Endothelial cell (in vitro differentiated cells): ENCODE measurements at regions not wholly inside any gene's neighbourhood (a gene's known extent, or its start where the extent isn't known, plus 50 kb on each side); places are given as distances from the start of the nearest gene placed in this dataset.

Experiments
- DNase-seq: peaks from one replicate; pipeline ENCODE4 v3.0.0; 2021; ENCODE audit warnings: low spot score
- H3K27ac Mint-ChIP-seq: one replicate; pipeline ENCODE4 v1.8.0; 2021; ENCODE audit warnings: mixed read lengths, inconsistent platforms; ENCODE audit not compliant: unreplicated experiment
- H3K27me3 Mint-ChIP-seq: one replicate; pipeline ENCODE4 v1.8.0; 2021; ENCODE audit warnings: mild to moderate bottlenecking, moderate library complexity, mixed read lengths, inconsistent platforms; ENCODE audit not compliant: unreplicated experiment
- H3K36me3 Mint-ChIP-seq: one replicate; pipeline ENCODE4 v1.8.0; 2021; ENCODE audit warnings: mild to moderate bottlenecking, low read depth, mixed read lengths, inconsistent platforms; ENCODE audit not compliant: unreplicated experiment
- H3K4me1 Mint-ChIP-seq: one replicate; pipeline ENCODE4 v1.8.0; 2021; ENCODE audit warnings: mild to moderate bottlenecking, mixed read lengths, inconsistent platforms; ENCODE audit not compliant: unreplicated experiment
- H3K4me3 Mint-ChIP-seq: one replicate; pipeline ENCODE4 v1.8.0; 2021; ENCODE audit warnings: mild to moderate bottlenecking, mixed read lengths, inconsistent platforms; ENCODE audit not compliant: unreplicated experiment
- H3K9me3 Mint-ChIP-seq: one replicate; pipeline ENCODE4 v1.8.0; 2021; ENCODE audit warnings: mixed read lengths, inconsistent platforms; ENCODE audit not compliant: unreplicated experiment
- TF ChIP-seq, protein P1 (sequence below): fragments of 200-600 bp; sonication (generic); IDR thresholded peaks from one replicate; pipeline ENCODE4 v1.5.0; 2021; ENCODE audit warnings: antibody characterized with exemption; ENCODE audit not compliant: unreplicated experiment

DNA sequence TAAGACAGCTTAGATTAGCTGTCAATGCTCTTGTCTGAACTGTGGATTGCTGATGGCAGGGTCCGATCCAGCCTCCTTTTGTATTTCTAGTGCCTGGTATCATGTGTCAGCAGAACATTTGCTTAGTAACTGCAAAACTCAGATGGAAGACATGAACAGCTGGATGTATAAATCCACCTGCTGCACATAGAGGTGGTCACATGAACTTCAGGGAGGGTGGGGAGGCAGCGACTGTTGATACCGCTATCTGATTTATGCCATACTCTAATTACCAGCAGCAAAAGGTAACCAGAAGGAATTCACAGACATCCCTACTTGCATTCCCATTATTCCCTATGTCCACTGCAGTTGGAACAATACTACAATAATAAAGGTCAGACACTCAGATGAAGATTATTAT is 1036.5 kb downstream of the NLGN4Y start:
- TF ChIP-seq, protein P1, sequence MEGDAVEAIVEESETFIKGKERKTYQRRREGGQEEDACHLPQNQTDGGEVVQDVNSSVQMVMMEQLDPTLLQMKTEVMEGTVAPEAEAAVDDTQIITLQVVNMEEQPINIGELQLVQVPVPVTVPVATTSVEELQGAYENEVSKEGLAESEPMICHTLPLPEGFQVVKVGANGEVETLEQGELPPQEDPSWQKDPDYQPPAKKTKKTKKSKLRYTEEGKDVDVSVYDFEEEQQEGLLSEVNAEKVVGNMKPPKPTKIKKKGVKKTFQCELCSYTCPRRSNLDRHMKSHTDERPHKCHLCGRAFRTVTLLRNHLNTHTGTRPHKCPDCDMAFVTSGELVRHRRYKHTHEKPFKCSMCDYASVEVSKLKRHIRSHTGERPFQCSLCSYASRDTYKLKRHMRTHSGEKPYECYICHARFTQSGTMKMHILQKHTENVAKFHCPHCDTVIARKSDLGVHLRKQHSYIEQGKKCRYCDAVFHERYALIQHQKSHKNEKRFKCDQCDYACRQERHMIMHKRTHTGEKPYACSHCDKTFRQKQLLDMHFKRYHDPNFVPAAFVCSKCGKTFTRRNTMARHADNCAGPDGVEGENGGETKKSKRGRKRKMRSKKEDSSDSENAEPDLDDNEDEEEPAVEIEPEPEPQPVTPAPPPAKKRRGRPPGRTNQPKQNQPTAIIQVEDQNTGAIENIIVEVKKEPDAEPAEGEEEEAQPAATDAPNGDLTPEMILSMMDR: no peak
- H3K4me1 Mint-ChIP-seq: no peaks in the 10 kb centered on the region
- H3K27me3 Mint-ChIP-seq: no peaks in the 10 kb centered on the region
- no peak for DNase-seq
- no peak overlapping the region for H3K4me3 Mint-ChIP-seq
- no peak overlapping the region for H3K27ac Mint-ChIP-seq
- H3K36me3 Mint-ChIP-seq: no peaks in the 10 kb centered on the region
- H3K9me3 Mint-ChIP-seq: no peaks in the 10 kb centered on the region

DNA sequence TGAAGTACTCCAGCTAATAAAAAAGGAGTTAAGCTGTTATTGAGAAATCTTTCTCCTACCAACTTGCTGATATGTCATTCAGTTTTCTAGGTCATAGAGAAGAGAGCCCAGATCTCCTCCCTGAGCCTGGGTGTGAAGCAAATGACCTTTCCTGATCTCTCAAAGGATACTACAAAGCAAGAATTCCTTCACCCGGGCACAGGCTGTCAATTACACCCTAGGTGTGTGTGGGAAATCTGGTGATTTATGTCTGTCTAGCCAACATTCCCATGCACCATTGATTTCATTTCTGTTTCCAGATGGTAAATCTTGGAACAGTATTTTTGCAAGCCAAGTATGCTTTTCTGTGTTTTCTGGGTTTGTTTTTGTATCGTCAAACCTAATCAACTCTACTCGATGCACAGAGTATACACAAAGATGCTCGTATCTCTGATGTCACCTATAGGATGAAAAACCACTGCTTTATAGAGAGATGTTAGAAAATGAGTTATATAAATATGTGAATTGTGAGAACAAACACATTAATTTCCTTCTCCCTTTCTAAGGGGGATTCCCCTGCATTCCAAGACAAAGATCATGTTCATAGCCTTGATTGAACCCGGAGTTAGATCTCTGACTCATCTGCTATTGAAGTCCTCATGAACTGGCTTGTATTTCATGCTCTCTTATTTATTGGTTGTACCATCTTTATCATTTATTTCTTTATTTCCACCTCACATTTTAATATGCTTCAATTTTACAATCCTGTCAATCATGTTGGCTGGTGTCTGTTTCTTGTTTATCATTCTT is 1037.4 kb downstream of the NLGN4Y start:
- Mint-ChIP-seq H3K27ac (no peak overlapping the region), H3K36me3 (no peaks in the 10 kb centered on the region), H3K27me3 (no peaks in the 10 kb centered on the region), H3K9me3 (no peaks in the 10 kb centered on the region), H3K4me1 (no peaks in the 10 kb centered on the region), H3K4me3 (no peak overlapping the region)
- TF ChIP-seq, protein P1: no peak
- DNase-seq: no peak

DNA sequence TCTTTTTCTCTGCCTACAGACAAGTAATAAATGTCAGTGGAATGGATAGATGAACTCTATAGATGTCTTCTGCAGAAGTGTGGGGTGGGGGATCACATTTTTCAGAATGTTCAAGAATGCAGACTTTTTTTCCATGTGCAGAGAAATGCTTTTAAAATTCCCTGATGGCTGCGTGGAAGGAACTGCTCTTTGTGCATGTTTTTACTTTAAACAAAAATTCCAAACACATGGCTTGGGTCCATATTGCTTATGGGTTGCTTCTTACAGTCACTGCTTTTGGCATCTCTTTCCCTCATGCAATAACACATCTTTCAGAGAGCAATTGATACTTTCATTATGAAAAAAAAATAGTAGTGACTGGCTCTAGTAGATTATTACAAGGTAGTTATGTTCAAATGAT is 1053.6 kb downstream of the NLGN4Y start:
- H3K36me3 Mint-ChIP-seq: no peaks in the 10 kb centered on the region
- H3K4me1 Mint-ChIP-seq: peaks cover 4% of the 10 kb centered on the region
- no peak overlapping the region for H3K27ac Mint-ChIP-seq
- no peaks in the 10 kb centered on the region for H3K9me3 Mint-ChIP-seq
- no peak overlapping the region for H3K4me3 Mint-ChIP-seq
- H3K27me3 Mint-ChIP-seq: no peaks in the 10 kb centered on the region
- TF ChIP-seq, protein P1: no peak
- no peak for DNase-seq

DNA sequence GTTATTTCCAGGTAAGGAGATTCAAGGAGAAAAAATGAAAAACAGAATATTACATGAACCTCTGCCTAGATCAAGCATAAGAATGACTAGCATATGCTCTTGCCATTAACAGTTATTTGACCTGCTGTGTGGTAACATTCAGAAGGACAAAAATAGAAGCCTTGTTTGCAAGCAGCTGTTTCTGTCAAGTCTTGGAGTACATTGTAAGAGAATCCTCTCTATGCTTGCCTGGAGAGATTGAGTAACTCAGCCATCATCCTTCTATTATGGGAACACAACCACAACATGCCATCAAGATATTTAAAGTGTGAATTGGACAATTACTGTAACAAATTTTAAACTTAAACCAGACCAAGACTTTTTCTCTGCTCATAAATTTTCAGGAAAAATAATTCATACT is 1054.4 kb downstream of the NLGN4Y start:
- Mint-ChIP-seq H3K27me3 (no peaks in the 10 kb centered on the region), H3K9me3 (no peaks in the 10 kb centered on the region), H3K27ac (no peak overlapping the region), H3K4me1 (peaks cover 4% of the 10 kb centered on the region), H3K4me3 (no peak overlapping the region), H3K36me3 (no peaks in the 10 kb centered on the region)
- no peak for DNase-seq
- TF ChIP-seq, protein P1: no peak

DNA sequence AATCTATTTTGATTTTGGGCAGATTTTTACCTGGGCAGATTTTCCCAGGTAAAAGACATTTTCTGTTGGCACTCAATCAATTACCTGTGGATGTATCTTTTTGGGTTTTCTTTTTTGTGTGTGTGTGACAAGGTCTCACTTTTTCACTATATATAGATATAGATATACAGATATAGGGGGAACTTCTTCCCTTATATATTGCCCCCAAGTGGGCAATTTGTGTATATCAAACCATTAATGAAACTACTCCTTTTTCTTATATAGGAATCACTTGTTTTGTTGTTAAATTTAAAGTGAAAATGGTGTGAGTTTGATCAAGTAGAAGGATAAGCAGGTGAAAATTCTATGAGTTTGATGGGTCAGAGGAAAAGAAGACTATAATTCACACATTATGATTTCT is 1054.9 kb downstream of the NLGN4Y start:
- H3K4me1 Mint-ChIP-seq: peaks cover 4% of the 10 kb centered on the region
- TF ChIP-seq, protein P1: no peak
- no peaks in the 10 kb centered on the region for H3K9me3 Mint-ChIP-seq
- no peaks in the 10 kb centered on the region for H3K27me3 Mint-ChIP-seq
- H3K27ac Mint-ChIP-seq: no peak overlapping the region
- no peaks in the 10 kb centered on the region for H3K36me3 Mint-ChIP-seq
- no peak overlapping the region for H3K4me3 Mint-ChIP-seq
- DNase-seq: no peak
